Ovary (tissue), 7 donors: ENCODE measurements at regions not wholly inside any gene's neighbourhood (a gene's known extent, or its start where the extent isn't known, plus 50 kb on each side); places are given as distances from the start of the nearest gene placed in this dataset.

Experiments
- DNase-seq, 5 donors: peaks; one replicate each; pipeline ENCODE4 v3.0.0-alpha.2; 2019 to 2020
- H3K27ac ChIP-seq, 2 donors: fragments of 200-600 bp; one replicate each; pipeline versions ENCODE4 v1.5.1 to v1.8.0; 2019 to 2022
- H3K27me3 ChIP-seq: fragments of 200-600 bp; one replicate; pipeline ENCODE4 v1.8.0; 2022
- H3K36me3 ChIP-seq: fragments of 200-600 bp; sonication (generic); one replicate; pipeline ENCODE4 v1.5.1; 2019
- H3K4me1 ChIP-seq: one replicate; pipeline ENCODE4 v1.8.1; 2013; ENCODE audit warnings: mild to moderate bottlenecking, moderate library complexity; ENCODE audit not compliant: insufficient read depth
- H3K4me3 ChIP-seq: fragments of 200-600 bp; sonication (generic); one replicate; pipeline ENCODE4 v1.5.1; 2017
- H3K9me3 ChIP-seq, 2 donors: fragments of 200-600 bp in 1 of 2; sonication (generic) in 1 of 2; one replicate each; pipeline versions ENCODE4 v1.5.1 to v1.8.1; 2013 to 2019; ENCODE audit warnings: mild to moderate bottlenecking in 1 of 2, moderate library complexity in 1 of 2
- CTCF ChIP-seq, 3 donors: fragments of 450-650 bp in 2 of 3; fragments of 200-600 bp in 1 of 3; IDR thresholded peaks; one replicate each; pipeline versions ENCODE4 v1.5.1 to v1.8.0; 2016 to 2022; ENCODE audit warnings: antibody characterized with exemption in 3 of 3, mild to moderate bottlenecking in 1 of 3
- EP300 ChIP-seq: sonication (generic); formaldehyde crosslinking; IDR thresholded peaks from one replicate; pipeline ENCODE4 v1.6.1; 2017; ENCODE audit warnings: antibody characterized with exemption
- POLR2A ChIP-seq: fragments of 450-650 bp; IDR thresholded peaks from one replicate; pipeline ENCODE4 v1.6.1; 2017; ENCODE audit warnings: antibody characterized with exemption, mild to moderate bottlenecking, moderate library complexity
- WGBS, 3 donors: extraction: QIAGEN DNeasy Blood & Tissue Kit in 1 of 3; methylation state at CpG; one replicate each; pipeline versions ENCODE4 v1.1.5 to v1.1.7; 2013 to 2017; 5-methylcytosine and 5-hydroxymethylcytosine counted together
- intact Hi-C, 4 donors: fragments of 100-400 bp; cut with DNase I; formaldehyde crosslinking; loops; one replicate each; pipeline versions ENCODE4 v1.11.0 to v1.15.1; 2022 to 2023
- donor health status: DM: no; HTN: no; CAD: no; lungs with moderate emphysema.
- donor health status: DM: no; HTN: no; CAD: no.
- donor health status: Bipolar disorder and iron deficiency.
- donor health status: DM: no; HTN: no; CAD: no.
- donor health status: DM: yes; HTN: yes; CAD: no.

DNA sequence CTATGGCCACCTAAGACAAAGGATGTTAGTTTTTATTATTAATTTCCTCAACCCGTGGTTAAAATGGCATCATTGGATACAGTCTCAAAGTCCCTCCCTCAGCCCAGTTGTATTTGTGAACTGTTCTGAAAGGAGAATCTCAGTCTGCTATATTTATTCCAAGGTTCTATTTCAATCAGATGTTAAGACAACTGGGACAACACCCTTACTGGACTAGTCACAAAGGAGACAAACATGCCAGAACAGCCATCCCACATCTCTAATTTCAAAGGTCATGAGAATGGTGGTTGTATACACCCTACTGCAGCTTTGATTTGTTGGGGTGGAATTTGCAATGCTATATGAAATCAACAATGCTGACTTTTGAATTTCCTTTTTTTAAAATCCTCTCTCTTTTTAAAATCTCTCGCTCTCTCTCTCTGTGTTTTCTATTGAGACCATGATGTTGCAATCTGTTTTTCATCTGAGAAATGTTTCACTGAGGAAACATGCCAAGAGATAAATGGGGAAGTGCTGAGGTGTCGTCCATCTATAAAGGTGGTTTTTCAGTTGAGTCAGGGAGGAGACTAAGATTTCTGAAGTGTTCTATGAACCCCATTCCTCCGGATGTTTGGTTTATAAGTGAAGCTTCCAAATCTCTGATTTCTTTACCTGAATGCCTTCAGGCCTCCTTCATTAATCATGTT, 201.5 kb upstream of the GATB start:
- H3K27ac ChIP-seq = no peak overlapping the region
- no peaks in the 10 kb centered on the region for H3K4me1 ChIP-seq
- DNase-seq = no peak
- no peak overlapping the region for H3K4me3 ChIP-seq
- H3K27me3 ChIP-seq = no peaks in the 10 kb centered on the region
- TF ChIP-seq EP300 (no peak), CTCF (IDR thresholded peaks at IDR 0.05) (no peak), POLR2A (no peak)
- no peaks in the 10 kb centered on the region for H3K36me3 ChIP-seq
- intact Hi-C loops = no loop called here
- 64 to 76% (median 66%) methylated on average over 4 of the region's 4 CpGs for WGBS, 3 donors
- no peaks in the 10 kb centered on the region for H3K9me3 ChIP-seq

DNA sequence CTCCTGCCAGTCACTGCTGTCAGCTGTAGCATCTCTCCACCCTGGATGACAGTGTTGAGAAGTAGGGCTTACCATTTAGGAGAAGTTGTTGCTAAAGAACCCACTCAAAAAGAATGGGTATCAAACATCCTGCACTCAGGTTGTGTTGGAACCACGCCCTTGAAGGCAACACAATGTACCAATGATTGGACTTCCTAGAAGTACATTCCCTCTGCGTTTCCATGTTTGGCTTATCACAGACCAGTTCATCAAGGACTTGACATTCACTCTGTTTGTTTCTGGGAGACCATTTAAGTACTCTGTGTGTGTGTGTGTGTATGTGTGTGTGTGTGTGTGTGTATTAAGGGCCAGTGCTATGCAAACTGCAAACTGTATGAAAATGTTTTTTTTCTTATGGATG, 200.6 kb upstream of the GATB start:
- H3K27ac ChIP-seq = no peak overlapping the region
- WGBS, 3 donors = 57 to 70% (median 63%) methylated on average over 2 of the region's 2 CpGs

GRCh38 chr4:151960449-151961230, 199.8 kb upstream of the GATB start:
- Histone ChIP-seq H3K27ac (no peak overlapping the region), H3K36me3 (no peaks in the 10 kb centered on the region), H3K27me3 (no peaks in the 10 kb centered on the region), H3K4me3 (no peak overlapping the region), H3K4me1 (no peaks in the 10 kb centered on the region), H3K9me3 (no peaks in the 10 kb centered on the region)
- TF ChIP-seq CTCF (IDR thresholded peaks at IDR 0.05) = no peak
- no peak for TF ChIP-seq EP300
- no peak for TF ChIP-seq POLR2A
- DNase-seq = no peak
- WGBS, 3 donors = 62 to 74% (median 63%) methylated on average over 11 of the region's 11 CpGs
- intact Hi-C loops = no loop called here

More for the DNA sequence above, 200.6 kb upstream of the GATB start:
- no peak overlapping the region for H3K4me3 ChIP-seq
- intact Hi-C loops = no loop called here
- TF ChIP-seq EP300 (no peak), CTCF (IDR thresholded peaks at IDR 0.05) (no peak), POLR2A (no peak)
- H3K27me3 ChIP-seq = no peaks in the 10 kb centered on the region
- no peaks in the 10 kb centered on the region for H3K9me3 ChIP-seq
- no peaks in the 10 kb centered on the region for H3K4me1 ChIP-seq
- no peaks in the 10 kb centered on the region for H3K36me3 ChIP-seq
- no peak for DNase-seq

DNA sequence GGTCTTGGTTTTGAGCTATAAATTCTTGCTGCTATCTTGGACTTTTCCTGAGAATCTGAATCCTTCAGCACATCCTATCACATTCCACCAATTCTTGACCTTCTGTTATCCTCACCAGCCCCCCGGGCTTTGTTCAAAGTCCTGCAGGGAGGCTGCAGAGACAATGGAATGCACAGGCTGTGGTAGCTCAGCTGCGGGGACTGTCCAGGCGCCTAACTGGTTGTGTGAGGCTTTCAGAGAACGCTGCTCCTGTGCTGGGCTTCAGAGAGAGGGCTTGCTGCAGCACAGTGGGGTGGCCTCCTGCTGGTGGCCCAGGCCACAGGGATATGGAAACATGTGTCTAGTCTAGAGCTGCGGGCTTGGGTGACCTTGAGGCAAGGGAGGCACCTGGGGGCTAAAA, 196.3 kb upstream of the GATB start:
- Histone ChIP-seq H3K4me1 (no peaks in the 10 kb centered on the region), H3K27ac (no peak overlapping the region), H3K4me3 (no peak overlapping the region), H3K27me3 (no peaks in the 10 kb centered on the region), H3K36me3 (no peaks in the 10 kb centered on the region), H3K9me3 (no peaks in the 10 kb centered on the region)
- intact Hi-C loops = no loop called here
- WGBS, 3 donors = 7 to 23% (median 17%) methylated on average over 5 of the region's 5 CpGs
- DNase-seq = no peak
- TF ChIP-seq POLR2A (no peak), CTCF (IDR thresholded peaks at IDR 0.05) (no peak), EP300 (no peak)
